ENCODE measurements at regions not wholly inside any gene's neighbourhood (a gene's known extent, or its start where the extent isn't known, plus 50 kb on each side); places are given as distances from the start of the nearest gene placed in this dataset.

- DNase-seq (ENCODE audit: low spot score) = no peak
Observed at GRCh38 chr5:171579976-171580411, 160.5 kb downstream of the FGF18 start.

GRCh38 chr5:171580502-171581265 is 161.2 kb downstream of the FGF18 start:
- DNase-seq (ENCODE audit: low spot score) = peak; percentile 35

GRCh38 chr5:171581781-171582180 is 162.3 kb downstream of the FGF18 start:
- DNase-seq (ENCODE audit: low spot score) = no peak

GRCh38 chr5:171582849-171583248 is 163.4 kb downstream of the FGF18 start:
- DNase-seq (ENCODE audit: low spot score) = no peak

- DNase-seq (ENCODE audit: low spot score) = no peak
Observed at GRCh38 chr5:171585981-171586380, 166.5 kb downstream of the FGF18 start.

GRCh38 chr5:171586436-171586835 is 167.0 kb downstream of the FGF18 start:
- DNase-seq (ENCODE audit: low spot score) = no peak

GRCh38 chr5:171588046-171588445 is 168.6 kb downstream of the FGF18 start:
- no peak for DNase-seq (ENCODE audit: low spot score)

GRCh38 chr5:171588790-171589189 is 169.3 kb downstream of the FGF18 start:
- DNase-seq (ENCODE audit: low spot score) = no peak

GRCh38 chr5:171589461-171589860 is 170.0 kb downstream of the FGF18 start:
- DNase-seq (ENCODE audit: low spot score) = no peak

GRCh38 chr5:171592076-171592475 is 172.6 kb downstream of the FGF18 start:
- no peak for DNase-seq (ENCODE audit: low spot score)

- DNase-seq (ENCODE audit: low spot score) = no peak
Observed at GRCh38 chr5:171592736-171593135, 173.3 kb downstream of the FGF18 start.

GRCh38 chr5:171593401-171593800 is 174.0 kb downstream of the FGF18 start:
- no peak for DNase-seq (ENCODE audit: low spot score)

- no peak for DNase-seq (ENCODE audit: low spot score)
Observed at GRCh38 chr5:171593976-171594375, 174.5 kb downstream of the FGF18 start.

- DNase-seq (ENCODE audit: low spot score) = no peak
Observed at GRCh38 chr5:171595401-171595800, 176.0 kb downstream of the FGF18 start.

GRCh38 chr5:171595801-171596231 is 176.4 kb downstream of the FGF18 start:
- DNase-seq (ENCODE audit: low spot score) = peak; percentile 36

GRCh38 chr5:171596391-171596878 is 177.0 kb downstream of the FGF18 start:
- DNase-seq (ENCODE audit: low spot score) = peak; percentile 31

GRCh38 chr5:171597946-171598640 is 178.6 kb downstream of the FGF18 start:
- DNase-seq (ENCODE audit: low spot score) = no peak

GRCh38 chr5:171598641-171599152 is 179.2 kb downstream of the FGF18 start:
- no peak for DNase-seq (ENCODE audit: low spot score)

GRCh38 chr5:171599411-171599810 is 180.0 kb downstream of the FGF18 start:
- DNase-seq (ENCODE audit: low spot score) = no peak

- DNase-seq (ENCODE audit: low spot score) = no peak
Observed at GRCh38 chr5:171599957-171600612, 180.6 kb downstream of the FGF18 start.

- DNase-seq (ENCODE audit: low spot score) = no peak
Observed at GRCh38 chr5:171600741-171601265, 181.4 kb downstream of the FGF18 start.

- DNase-seq (ENCODE audit: low spot score) = no peak
Observed at GRCh38 chr5:171601266-171601881, 181.9 kb downstream of the FGF18 start.

All from GM03348 (cell line).